ENCODE measurements at regions not wholly inside any gene's neighbourhood (a gene's known extent, or its start where the extent isn't known, plus 50 kb on each side); places are given as distances from the start of the nearest gene placed in this dataset.

GRCh38 chr2:48238381-48238780, 76.1 kb upstream of the FOXN2 start:
- Histone ChIP-seq H3K4me2 (ENCODE audit: low read length) (no peak overlapping the region), H2AFZ (ENCODE audit: low read length) (no peak overlapping the region), H3K9me3 (ENCODE audit: low read length) (no peaks in the 10 kb centered on the region), H4K20me1 (ENCODE audit: low read length) (no peaks in the 10 kb centered on the region), H3K4me3 (ENCODE audit: low read length) (no peak overlapping the region), H3K27me3 (ENCODE audit: low read length) (no peaks in the 10 kb centered on the region), H3K9me2 (replicated peaks; ENCODE audit: low read length) (no peaks in the 10 kb centered on the region), H3F3A (ENCODE audit: low read length, unreplicated experiment) (no peaks in the 10 kb centered on the region), H3K9ac (ENCODE audit: low read length) (no peak overlapping the region), H3K27ac (ENCODE audit: low read length) (no peak overlapping the region), H3K79me2 (ENCODE audit: low read length) (no peaks in the 10 kb centered on the region), H3K4me1 (ENCODE audit: insufficient read depth, low read length) (no peaks in the 10 kb centered on the region), H3K36me3 (ENCODE audit: low read depth, low read length) (no peaks in the 10 kb centered on the region)
- no peak for TF ChIP-seq EZH2 (IDR thresholded peaks at IDR 0.05; ENCODE audit: low read length, unreplicated experiment)
- no peak for TF ChIP-seq CTCF (conservative IDR thresholded peaks at IDR 0.05; ENCODE audit: low read depth, low read length)
- no peak for TF ChIP-seq EZH2phosphoT487 (IDR thresholded peaks at IDR 0.05; ENCODE audit: borderline replicate concordance, low read length)
- ChIA-PET POLR2A (ENCODE audit: unreplicated experiment) (no interaction called here), CTCF (no interaction called here)
- BruUV-seq (replicated peaks) = no TSS peak
- DNase-seq (no peak), ATAC-seq (no peak)
- intact Hi-C loops (cut with micrococcal nuclease) = no loop called here

- ATAC-seq = no peak
Observed at GRCh38 chr2:48240912-48241311, 73.6 kb upstream of the FOXN2 start.

GRCh38 chr2:48247206-48247605, 67.3 kb upstream of the FOXN2 start:
- BruUV-seq (replicated peaks) = no TSS peak
- H3K9me2 ChIP-seq (replicated peaks; ENCODE audit: low read length) = no peaks in the 10 kb centered on the region
- ChIA-PET POLR2A (ENCODE audit: unreplicated experiment) (no interaction called here), CTCF (no interaction called here)
- no peak overlapping the region for H3K9ac ChIP-seq (ENCODE audit: low read length)
- TF ChIP-seq EZH2 (IDR thresholded peaks at IDR 0.05; ENCODE audit: low read length, unreplicated experiment) (no peak), EZH2phosphoT487 (IDR thresholded peaks at IDR 0.05; ENCODE audit: borderline replicate concordance, low read length) (no peak), CTCF (conservative IDR thresholded peaks at IDR 0.05; ENCODE audit: low read depth, low read length) (no peak)
- peaks cover 22% of the 10 kb centered on the region for H3K4me1 ChIP-seq (ENCODE audit: insufficient read depth, low read length)
- H3K36me3 ChIP-seq (ENCODE audit: low read depth, low read length) = no peaks in the 10 kb centered on the region
- H3K4me2 ChIP-seq (ENCODE audit: low read length) = no peak overlapping the region
- no peaks in the 10 kb centered on the region for H3F3A ChIP-seq (ENCODE audit: low read length, unreplicated experiment)
- ATAC-seq (no peak), DNase-seq (no peak)
- H3K27ac ChIP-seq (ENCODE audit: low read length) = no peak overlapping the region
- H3K9me3 ChIP-seq (ENCODE audit: low read length) = no peaks in the 10 kb centered on the region
- intact Hi-C loops (cut with micrococcal nuclease) = no loop called here
- no peaks in the 10 kb centered on the region for H4K20me1 ChIP-seq (ENCODE audit: low read length)
- H3K79me2 ChIP-seq (ENCODE audit: low read length) = no peaks in the 10 kb centered on the region
- H2AFZ ChIP-seq (ENCODE audit: low read length) = no peak overlapping the region
- no peak overlapping the region for H3K4me3 ChIP-seq (ENCODE audit: low read length)
- no peaks in the 10 kb centered on the region for H3K27me3 ChIP-seq (ENCODE audit: low read length)

More at GRCh38 chr2:48240912-48241311, 73.6 kb upstream of the FOXN2 start:
- no peaks in the 10 kb centered on the region for H3K36me3 ChIP-seq (ENCODE audit: low read depth, low read length)
- H4K20me1 ChIP-seq (ENCODE audit: low read length) = no peaks in the 10 kb centered on the region
- DNase-seq = no peak
- no peak overlapping the region for H3K4me2 ChIP-seq (ENCODE audit: low read length)
- POLR2A ChIA-PET (ENCODE audit: unreplicated experiment) = no interaction called here
- CTCF ChIA-PET = no interaction called here
- no peak overlapping the region for H3K4me3 ChIP-seq (ENCODE audit: low read length)
- no TSS peak for BruUV-seq (replicated peaks)
- H3K9me3 ChIP-seq (ENCODE audit: low read length) = no peaks in the 10 kb centered on the region
- H3K27me3 ChIP-seq (ENCODE audit: low read length) = no peaks in the 10 kb centered on the region
- H3K27ac ChIP-seq (ENCODE audit: low read length) = no peak overlapping the region
- intact Hi-C loops (cut with micrococcal nuclease) = no loop called here
- no peaks in the 10 kb centered on the region for H3F3A ChIP-seq (ENCODE audit: low read length, unreplicated experiment)
- H3K9me2 ChIP-seq (replicated peaks; ENCODE audit: low read length) = no peaks in the 10 kb centered on the region
- H3K9ac ChIP-seq (ENCODE audit: low read length) = no peak overlapping the region
- no peak overlapping the region for H2AFZ ChIP-seq (ENCODE audit: low read length)
- no peaks in the 10 kb centered on the region for H3K79me2 ChIP-seq (ENCODE audit: low read length)
- TF ChIP-seq CTCF (conservative IDR thresholded peaks at IDR 0.05; ENCODE audit: low read depth, low read length) = no peak
- no peak for TF ChIP-seq EZH2phosphoT487 (IDR thresholded peaks at IDR 0.05; ENCODE audit: borderline replicate concordance, low read length)
- no peak for TF ChIP-seq EZH2 (IDR thresholded peaks at IDR 0.05; ENCODE audit: low read length, unreplicated experiment)
- no peaks in the 10 kb centered on the region for H3K4me1 ChIP-seq (ENCODE audit: insufficient read depth, low read length)

Measured in PC-3 (cell line).